ENCODE measurements at regions not wholly inside any gene's neighbourhood (a gene's known extent, or its start where the extent isn't known, plus 50 kb on each side); places are given as distances from the start of the nearest gene placed in this dataset.

- TF ChIP-seq POLR2AphosphoS5 (IDR thresholded peaks at IDR 0.05; ENCODE audit: low read depth, low read length): no peak
- no peak for TF ChIP-seq POLR2A (IDR thresholded peaks at IDR 0.05; ENCODE audit: low read depth, low read length)
- no peak for TF ChIP-seq TAF1 (IDR thresholded peaks at IDR 0.05; ENCODE audit: low read depth, low read length)
These were observed 625.4 kb upstream of the TBL1XR1 start for GRCh38 chr3:177822681-177823096.

Measured in GM12891 (cell line).